ENCODE measurements at regions not wholly inside any gene's neighbourhood (a gene's known extent, or its start where the extent isn't known, plus 50 kb on each side); places are given as distances from the start of the nearest gene placed in this dataset.
A peak's percentile ranks its signal among the peaks of the same experiment; 100 is the strongest.
"Not testable (repeated sequence)": the region's sequence is repeated elsewhere in the genome, so short reads cannot be mapped to it uniquely, and the experiment has no call there.

DNA sequence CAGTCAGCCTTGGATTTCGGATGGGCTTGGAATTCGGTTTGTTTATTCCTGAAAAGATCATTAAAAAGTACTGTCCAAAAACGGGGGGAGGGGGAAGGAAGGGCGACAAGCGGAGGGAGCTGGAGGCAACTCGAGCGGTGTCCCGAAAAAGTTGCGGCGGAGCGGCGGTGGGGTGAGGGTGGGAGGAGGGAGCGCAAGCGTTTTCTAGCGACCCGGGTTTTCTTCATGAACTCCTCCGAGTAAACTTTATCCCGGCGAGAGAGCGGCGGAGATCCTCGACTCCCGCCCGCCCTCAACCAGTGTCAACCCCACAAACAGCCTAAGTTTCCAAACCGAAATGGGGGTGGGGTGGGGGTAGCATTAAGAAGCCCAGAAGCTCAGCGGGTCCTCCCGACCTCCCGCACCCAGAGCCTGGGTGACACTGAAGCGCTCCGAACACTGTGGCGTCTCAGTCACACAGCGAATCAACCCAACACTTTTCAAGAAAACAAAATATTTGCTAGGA, 133.0 kb upstream of the C11orf58 start:
- DNase-seq = peak; percentile 54

DNA sequence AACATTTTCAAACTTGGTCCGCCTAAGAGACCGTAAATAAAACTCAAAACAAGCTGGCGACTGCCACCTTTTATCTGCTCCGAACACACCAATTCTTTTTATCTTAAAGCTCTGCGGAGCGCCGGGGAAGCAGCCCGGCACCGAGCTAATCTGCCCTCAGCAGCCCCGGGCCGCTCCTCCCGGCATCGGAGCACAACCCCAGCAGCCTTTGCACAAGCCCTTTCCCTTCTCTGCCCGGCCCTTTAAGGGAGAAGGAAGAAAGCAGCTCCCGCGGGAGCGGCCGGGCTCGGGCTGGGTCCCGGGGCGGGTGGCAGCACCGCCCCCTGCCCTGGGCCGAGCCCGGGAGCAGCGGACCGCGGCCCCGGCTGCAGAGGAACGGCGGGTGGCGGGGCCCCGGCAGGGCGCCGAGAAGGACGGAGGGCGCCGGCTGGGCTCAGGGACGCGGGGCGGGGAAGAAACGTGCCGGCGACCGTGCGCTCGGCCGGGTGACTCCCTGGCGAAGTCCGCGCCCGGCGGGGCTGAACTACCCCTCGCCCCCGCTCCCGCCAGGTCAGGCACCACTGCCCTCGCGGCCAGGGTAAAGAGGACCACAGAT, 133.6 kb upstream of the C11orf58 start:
- DNase-seq = peak; percentile 38

DNA sequence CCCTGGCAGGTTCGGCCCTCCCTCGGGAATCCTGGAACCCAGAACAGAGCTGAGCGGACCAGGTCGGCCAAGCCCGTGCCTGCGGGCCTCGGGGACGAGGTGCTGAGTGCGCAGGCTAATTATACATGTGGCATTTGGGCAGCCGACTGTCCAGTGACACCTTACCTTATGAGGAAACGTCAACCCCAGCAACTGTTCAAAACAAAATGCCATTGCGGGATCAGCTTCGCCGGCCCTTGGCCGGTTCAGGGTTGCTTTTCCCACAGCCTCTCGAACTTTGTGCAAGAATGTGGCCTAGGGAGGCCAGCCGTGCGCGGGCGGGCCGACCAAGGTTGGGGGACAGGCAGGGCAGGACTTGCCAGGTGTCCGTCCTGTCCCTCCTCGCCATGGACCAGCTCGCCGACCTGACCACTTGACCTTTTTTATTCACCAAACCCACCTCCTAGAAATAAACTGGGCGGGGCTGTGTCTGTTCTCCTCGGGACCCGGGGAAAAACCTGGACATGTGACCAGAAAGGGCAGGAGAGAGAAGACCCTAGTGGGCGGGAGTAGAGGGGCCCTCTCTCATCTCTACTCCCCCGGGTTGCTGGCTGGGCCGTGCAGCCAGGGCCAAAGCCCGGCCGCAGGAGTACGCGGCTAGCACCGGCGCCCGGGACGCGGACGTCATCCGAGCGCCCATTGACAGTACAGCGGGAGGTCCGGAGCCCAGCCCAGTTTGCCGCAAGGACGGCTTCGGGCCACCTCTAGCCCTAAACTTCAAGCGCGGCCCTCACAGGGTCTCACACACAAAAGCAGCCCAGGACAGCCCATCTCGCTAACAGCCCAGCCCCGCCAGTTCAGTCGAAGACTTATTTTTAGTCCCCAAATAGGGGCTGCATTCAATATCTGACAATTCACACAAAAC, 134.3 kb upstream of the C11orf58 start:
- DNase-seq = peak; percentile 40

DNA sequence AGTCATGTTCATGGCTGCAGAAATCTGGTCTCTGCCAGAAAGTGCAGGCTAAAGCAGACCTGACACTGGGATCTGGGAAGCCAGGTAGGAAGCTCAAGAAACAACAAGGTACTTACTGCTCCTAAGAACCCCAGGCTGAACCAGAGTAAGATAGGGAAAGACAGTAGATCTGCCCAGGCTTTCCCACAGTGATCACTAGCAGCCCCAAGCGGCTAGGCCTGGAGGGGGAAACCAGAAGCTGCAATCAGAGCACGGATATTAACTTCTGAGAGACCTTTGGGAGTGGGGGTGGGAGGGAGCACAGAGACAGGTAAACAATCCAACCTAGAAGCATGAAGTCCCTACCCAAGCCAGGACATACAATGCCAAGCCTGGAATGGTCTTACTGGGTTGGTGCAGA, 135.2 kb upstream of the C11orf58 start:
- DNase-seq = no peak

DNA sequence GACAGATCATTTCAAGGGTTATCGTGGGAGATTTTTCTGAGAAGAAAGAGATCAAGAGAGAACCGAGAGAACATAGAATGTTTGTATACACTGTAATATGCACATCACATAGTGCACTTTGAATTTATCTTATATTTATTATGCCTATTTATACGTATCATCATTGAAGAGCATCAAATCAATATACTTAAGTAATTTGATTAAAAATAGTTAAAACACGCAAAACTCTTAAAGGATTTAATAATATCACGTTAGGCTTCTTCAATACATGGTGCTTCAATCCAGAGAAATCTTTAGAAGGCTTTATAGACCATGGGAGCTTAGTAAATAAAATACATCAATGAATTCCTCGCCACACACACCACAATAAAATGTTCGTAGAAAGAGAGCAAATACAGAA, 139.5 kb upstream of the C11orf58 start:
- no peak for DNase-seq

DNA sequence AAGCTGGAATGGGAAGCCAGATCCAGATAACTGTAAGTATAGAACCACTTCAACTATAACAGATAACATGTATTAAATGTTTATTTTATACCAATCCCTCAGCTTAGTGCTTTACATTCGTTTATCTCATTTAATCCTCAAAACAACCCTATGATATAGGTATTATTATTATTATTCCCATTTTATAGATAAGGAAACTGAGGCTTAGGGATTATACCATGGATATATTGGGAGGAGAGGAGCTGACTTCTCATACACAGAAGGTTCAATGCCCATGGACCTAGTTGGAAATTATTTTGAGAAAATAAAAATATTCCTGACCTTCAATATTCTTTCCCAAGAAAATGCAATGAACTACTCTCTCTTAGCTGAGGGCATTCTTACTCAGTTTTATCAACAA, 140.4 kb upstream of the C11orf58 start:
- no peak for DNase-seq

DNA sequence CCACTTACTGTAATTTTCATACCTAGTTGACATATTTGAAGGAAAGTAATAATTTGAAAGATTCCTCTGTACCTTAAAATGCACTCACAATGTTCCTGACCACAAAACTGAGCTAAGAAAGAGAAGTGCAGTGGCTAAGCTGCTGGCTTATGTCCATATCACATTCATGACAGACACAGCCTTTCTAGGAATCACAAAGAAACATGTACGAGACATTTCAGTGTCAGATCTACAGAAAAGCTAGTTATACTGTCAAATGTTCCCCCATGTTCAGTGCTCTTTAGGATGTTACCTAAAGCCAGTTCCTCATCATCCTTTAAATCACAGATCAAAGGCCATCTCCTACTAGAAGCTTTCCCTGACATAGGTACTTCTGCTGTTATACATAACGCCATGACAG, 142.2 kb upstream of the C11orf58 start:
- no peak for DNase-seq

DNA sequence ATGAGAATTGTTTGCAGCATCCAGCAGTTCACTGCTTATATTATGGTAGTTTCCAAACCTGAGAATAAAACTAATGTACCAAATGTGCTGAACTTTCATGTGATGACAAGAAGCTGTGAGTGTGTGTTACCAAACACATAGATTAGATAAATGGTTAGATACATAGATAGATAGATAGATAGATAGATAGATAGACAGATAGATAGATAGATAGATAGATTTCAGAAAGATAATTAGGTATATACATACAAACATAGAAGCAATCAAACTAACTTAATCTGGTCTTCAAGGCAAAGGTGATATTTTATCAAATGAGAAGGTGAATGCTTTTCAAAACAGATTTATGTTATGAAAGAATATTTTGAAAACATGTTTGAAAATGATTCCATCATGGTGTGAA, 147.3 kb upstream of the C11orf58 start:
- no peak for DNase-seq

DNA sequence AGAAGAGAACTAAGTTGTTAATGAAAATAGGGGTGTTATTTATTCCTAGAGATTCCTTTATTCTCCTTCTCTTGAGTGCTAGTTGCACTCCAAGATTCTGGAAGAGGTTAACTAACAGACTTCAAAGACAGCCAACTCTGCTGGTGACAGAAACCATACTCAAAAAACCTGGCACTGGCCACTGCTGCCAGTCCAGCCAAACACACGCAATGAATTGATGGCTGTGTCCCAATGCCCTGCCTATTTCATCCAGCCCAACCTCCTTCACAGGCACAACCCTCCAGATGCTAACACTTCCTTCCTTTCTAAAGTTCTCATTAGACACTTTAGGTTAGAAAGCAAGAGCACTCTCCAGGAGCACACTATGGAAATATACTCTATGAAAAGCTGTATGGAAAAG, 150.8 kb upstream of the C11orf58 start:
- no peak for DNase-seq

DNA sequence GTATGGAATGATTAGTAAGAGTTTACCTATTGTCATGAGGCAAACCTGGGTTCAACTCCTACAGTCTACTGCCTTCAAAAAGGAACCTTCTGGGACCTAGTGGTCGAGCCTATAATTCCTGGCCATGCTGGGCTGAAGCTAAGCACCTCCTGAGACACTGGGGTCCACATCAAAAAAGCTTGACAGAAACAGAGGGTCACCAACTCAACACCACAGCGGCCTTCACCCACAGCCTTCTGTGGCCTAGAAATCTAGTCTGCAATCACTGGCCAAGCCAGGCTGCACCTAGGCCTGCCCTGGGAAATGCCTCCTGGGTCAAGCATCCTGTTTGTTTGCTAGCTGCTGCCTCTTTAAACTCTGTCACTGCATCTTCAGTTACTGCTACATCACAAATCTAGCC, 153.9 kb upstream of the C11orf58 start:
- DNase-seq = no peak

DNA sequence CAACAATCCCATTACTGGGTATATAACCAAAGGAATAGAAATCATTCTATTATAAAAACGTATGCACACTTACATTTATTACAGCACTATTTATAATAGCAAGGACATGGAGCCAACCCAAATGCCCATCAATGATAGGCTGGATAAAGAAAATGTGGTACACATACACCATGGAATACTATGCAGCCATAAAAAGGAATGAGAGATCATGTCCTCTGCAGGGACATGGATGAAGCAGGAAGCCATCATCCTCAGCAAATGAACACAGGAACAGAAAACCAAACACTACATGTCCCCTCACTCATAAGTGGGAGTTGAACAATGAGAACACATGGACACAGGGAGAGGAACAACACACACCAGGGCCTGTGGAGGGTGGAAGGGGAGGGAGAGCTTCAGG, 157.4 kb upstream of the C11orf58 start:
- not testable (repeated sequence) for DNase-seq

DNA sequence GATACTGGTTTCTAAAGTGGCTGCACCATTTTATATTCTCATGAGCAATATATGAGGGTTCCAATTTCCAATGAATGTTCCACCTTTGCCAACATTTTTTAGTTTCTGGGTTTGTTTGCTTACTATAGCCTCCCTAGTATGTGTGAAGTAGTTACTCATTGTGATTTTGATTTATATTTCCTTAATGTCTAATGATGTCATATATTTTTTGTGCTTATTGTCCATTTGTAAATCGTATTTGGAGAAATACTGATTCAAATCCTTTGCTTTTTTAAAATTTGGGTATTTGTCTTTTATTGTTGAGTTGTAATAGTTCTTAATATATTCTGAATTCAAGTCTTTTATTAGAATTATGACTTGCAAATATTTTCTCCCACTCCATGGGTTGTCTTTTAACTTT, 161.0 kb upstream of the C11orf58 start:
- DNase-seq = no peak

DNA sequence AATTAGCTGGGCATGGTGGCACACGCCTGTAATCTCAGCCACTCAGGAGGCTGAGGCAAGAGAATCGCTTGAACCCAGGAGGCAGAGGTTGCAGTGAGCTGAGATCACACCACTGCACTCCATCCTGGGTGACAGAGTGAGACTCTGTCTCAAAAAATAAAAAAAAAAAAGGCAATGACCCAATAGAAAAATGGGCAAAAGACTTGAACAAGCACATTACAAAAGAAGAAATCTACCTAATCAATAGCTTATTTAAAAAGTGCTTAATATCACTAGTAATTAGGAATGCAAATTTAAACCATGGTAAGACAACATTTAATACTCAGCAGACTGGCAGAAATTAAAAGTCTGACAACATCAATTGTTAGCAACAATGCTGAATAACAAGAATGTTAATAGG, 163.6 kb upstream of the C11orf58 start:
- DNase-seq = not testable (repeated sequence)

DNA sequence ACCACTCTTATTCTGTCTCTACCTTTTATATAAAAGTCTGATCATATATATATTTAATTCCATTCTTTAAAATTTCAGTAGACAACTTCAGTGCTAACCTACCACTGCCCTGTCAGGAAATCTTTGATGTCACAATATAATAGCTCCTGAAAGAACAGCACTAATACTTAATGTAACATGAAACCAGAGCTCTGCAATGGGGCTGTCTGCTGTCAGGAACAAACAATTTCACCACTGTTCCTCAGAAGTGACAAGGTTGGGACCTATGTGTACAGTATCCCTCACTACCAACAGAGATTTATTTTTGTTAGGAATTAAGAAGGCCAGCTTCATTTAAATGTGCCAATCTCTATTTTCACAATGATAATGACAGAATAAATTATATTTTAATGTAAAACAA, 165.5 kb upstream of the C11orf58 start:
- no peak for DNase-seq

DNA sequence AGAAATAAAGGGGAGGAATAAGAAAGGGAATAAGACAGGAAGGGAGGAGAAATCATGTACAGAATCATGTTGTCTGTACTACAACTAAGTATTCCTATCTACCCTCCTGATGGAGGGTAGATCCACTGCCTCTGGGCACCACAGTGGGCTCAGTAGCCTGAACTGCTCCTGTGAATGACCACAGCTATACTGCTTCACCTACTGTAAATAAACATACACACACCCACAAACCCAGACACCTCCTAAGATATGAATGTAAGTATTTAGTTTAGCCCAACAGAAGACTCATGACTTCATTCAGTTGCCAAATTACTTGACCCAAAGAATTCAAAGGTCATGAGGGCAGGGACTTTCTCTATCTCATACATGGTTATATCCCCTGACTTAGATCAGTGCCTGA, 177.3 kb upstream of the C11orf58 start:
- no peak for DNase-seq

DNA sequence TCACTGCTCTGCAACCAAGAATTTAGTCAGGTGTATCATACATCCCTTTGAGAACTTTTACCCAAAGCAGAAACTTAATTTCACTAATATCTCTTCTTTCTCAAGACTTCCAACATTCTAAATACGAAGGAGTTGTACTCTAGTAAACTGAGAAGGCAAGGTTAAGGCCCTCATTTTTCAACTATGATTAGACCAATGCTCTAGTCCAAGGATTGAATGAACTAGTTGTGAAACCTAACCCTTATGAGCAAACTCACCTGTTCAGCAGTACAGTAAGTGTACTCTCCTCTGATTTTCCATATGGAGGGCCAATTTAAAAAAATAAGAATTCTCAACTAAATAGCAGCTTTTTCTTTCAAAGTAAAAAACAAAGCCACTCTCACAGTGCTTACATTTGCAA, 180.0 kb upstream of the C11orf58 start:
- no peak for DNase-seq

DNA sequence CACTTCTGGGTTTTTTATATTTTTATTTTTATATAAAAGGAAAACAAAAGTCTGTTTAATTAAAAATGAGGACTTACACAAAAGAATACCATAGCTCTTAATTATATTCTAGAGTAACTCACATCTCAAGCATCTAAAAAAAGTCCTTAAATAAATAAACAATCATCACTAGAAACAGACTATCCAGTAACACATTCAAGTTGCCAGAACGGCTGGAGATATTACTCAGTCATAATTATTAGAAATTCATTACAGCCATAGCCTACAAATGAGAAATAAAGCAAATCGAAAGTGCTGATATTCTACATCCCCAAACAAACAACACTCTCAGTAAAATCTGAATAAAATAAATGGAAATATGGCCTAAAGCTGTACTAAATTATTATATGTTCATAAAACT, 182.5 kb upstream of the C11orf58 start:
- no peak for DNase-seq

DNA sequence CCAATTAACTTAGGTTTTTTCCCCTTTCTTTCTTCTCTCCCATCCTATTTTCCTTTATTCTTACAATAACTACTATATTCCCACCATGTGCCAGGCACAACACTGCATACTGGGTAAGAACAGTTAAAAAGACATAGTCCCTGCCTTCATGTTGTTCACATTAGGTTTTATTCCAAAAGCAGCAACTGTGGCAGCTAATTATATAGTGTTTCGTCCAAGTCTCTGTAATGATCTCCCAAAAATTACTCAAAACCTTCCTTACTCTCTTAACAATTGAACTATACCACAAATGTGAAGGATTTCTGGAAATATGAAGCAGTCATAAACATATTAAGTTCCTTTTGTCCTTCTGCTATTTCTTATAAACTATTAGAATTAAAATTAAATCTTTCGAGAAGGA, 184.1 kb upstream of the C11orf58 start:
- no peak for DNase-seq

DNA sequence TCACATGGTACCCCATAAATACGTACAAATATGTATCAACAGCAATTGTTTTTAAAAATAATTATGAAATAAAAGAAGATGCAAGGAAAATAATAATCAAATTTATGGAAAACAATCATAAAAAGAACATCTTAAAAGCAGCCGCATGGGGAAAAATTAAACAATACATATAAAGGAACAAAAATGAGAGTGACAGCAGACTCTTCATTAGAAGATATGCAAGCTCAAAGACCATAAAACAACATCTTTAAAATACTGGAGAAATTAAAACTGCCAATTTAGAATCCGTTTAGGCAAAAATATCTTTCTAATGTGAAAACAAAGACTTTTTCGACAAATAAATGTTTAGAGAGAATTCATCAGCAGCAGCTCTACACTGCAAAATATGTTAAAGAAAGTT, 190.6 kb upstream of the C11orf58 start:
- no peak for DNase-seq

DNA sequence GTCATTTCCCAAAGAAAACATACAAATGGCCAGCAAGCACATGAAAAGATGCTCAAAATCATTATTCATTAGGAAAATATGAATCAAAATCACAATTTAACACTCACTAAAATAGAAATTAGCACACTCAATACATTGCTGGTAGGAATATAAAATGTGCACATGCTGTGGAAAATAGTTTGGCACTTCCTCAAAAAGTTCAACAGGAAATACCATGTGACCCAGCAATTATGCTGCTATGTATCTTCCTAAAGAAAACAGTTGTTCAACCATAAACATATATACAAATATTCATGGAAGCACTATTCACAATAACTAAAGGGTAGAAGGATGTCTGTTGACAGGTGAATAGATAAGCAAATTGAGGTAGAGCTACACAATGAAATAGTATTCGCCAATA, 187.3 kb upstream of the SOX6 start:
- peak; percentile 6 for DNase-seq

DNA sequence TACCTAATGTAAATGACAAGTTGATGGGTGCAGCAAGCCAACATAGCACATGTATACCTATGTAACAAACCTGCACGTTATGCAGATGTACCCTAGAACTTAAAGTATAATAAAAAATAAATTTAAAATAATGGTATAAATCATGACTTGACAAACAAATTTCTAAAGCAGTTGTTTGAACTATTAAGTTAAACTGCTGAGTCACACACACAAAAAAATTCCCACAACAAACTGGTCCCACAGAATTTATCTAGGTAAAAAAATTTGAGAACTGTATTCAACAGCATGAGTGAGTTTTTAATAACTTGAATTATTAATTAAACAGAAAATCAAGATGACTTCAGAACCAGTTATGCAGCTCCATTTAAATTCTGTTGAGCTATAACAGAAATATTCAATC, 186.0 kb upstream of the SOX6 start:
- DNase-seq = no peak

DNA sequence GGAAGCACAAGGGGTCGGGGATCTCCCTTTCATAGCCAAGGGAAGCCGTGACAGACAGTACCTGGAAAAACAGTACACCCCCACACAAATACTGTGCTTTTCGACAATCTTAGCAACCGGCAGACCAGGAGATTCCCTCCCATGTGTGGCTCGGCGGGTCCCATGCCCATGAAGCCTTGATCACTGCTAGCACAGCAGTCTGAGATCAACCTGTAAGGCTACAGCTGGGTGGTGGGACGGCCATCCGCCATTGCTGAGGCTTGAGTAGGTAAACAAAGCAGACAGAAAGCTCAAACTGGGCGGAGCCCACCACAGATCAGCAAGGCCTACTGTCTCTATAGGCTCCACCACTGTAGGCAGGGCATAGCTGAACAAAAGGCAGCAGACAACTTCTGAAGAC, 180.2 kb upstream of the SOX6 start:
- DNase-seq = no peak

DNA sequence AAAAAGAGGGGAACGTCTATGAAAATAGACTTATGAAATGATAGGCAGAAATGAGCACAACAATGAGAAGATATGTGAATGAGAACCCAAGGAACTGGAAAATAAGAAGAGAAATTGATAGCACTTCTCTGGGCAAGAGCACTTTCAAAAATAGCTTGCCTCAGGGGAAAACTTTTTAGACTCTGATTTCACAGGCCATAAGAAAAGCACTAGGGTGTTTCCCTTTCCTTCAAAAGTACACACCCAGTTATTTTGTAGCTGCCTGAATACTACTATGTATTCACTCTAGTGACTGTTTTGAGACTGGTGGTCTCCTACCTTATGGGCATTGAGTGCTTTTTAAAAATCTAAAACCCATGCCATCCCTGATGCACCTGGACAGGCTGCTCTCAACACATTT, 172.3 kb upstream of the SOX6 start:
- no peak for DNase-seq

DNA sequence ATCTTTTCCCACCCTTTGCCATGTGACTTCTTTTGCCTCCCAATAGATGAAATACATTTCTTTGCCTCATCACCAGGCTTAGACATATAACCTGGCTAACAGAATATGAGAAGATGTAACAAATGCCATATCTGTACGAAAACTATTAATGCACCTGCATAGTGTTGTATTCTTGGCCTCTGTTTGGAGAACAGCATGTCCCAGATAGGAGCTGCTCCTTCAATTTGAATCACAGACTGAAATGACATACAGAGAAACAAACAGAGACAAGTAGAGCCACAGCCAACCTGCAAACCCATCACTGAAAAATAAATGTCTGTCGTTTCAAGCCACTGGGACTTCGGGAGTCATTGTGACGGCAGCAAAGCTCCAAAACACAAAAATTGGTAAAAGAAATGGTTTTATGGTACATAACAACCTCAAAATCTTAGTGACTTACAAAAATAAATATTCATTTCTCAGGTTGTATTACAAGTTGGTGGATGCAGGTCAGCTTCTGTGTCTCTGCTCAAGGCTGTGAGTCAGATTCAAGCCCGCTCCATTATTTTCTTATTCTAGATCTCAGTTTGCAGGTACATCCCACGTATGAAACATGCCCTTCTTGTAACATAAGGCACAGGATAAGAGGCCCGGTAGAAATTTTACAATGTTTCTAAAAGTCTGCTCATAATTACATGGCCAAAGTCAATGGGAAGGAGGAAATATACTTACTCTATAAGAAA, 171.3 kb upstream of the SOX6 start:
- no peak for DNase-seq
